HG03280 (cell line): ENCODE measurements at regions not wholly inside any gene's neighbourhood (a gene's known extent, or its start where the extent isn't known, plus 50 kb on each side); places are given as distances from the start of the nearest gene placed in this dataset.

Experiments used
- ATAC-seq: cut with Tn5 transposase; IDR thresholded peaks from one replicate; pipeline ENCODE4 v1.9.1; 2021; ENCODE audit warnings: mild to moderate bottlenecking, moderate library complexity; ENCODE audit not compliant: unreplicated experiment

- no peak for ATAC-seq
Measured at GRCh38 chr19:27672309-27673047, 1540.5 kb downstream of the UQCRFS1 start.

- no peak for ATAC-seq
Measured at GRCh38 chr19:27671876-27672275, 1541.1 kb downstream of the UQCRFS1 start.

DNA sequence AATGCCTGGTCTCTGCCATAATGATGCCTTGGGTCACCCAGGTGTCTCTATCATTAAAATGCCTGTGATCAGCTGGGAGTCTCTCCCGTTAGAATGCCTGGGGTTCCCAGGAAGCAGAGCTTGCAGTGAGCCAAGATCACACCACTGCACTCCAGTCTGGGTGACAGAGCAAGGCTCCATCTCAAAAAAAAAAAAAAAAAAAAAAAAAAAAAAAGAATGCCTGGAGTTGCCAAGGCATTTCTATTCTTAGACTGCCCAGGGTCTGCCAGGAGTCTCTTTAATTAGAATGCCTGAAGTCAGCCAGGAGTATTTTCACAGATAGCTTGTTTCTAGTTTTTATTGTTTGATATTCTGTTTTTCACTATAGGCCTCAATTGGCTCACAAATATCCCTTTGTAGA is 1552.5 kb downstream of the UQCRFS1 start:
- no peak for ATAC-seq

- ATAC-seq: no peak
Measured at GRCh38 chr19:27657271-27658051, 1555.5 kb downstream of the UQCRFS1 start.

DNA sequence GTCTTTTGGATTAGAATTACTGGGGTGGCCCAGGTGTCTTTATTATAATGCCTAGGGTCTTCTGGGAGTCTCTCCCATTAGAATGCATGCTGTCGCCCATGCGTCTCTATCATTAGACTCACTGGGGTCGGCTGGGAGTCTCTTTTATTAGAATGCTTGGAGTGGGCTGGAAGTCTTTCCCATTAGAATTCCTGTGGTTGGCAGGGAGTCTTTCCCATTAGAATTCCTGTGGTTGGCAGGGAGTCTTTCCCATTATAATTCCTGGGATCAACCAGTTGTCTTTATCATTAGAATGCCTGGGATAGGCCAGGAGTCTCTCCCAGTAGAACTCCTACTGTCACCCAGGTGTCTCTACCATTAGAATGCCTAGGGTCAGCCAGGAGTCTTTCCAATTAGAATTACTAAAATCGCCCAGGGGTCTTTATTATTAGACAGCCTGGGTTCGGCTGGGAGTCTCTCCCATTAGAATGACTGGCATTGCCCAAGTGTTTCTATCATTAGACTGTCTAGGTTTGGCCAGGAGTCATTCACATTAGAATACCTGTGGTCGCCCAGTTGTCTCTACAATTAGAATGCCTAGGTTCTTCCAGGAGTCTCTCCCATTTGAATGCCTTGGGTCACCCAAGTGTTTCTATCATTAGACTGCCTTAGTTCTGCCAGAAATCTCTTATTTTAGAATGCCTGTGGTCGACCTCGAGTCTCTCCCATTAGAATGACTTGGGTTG is 1558.5 kb downstream of the UQCRFS1 start:
- ATAC-seq: no peak

- ATAC-seq: no peak
Measured at GRCh38 chr19:27652796-27653195, 1560.2 kb downstream of the UQCRFS1 start.

GRCh38 chr19:27652281-27652680 is 1560.7 kb downstream of the UQCRFS1 start:
- ATAC-seq: no peak

DNA sequence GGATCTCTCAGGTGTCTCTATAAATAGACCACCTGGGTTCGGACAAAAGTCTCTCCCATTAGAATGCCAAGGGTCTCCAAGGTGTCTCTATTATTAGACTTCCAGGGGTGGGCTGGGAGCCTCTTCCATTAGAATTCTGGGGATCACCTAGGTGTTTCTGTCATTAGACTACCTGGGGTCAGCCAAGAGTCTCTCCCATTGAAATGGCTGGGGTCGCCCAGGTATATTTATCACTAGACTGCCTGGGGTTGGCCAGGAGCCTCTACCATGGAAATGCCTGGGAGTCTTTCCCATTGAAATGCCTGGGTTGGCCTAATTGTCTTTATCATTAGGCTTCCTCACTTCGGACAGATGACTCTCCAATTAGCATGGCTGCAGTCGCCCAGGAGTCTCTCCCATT is 1565.5 kb downstream of the UQCRFS1 start:
- no peak for ATAC-seq

DNA sequence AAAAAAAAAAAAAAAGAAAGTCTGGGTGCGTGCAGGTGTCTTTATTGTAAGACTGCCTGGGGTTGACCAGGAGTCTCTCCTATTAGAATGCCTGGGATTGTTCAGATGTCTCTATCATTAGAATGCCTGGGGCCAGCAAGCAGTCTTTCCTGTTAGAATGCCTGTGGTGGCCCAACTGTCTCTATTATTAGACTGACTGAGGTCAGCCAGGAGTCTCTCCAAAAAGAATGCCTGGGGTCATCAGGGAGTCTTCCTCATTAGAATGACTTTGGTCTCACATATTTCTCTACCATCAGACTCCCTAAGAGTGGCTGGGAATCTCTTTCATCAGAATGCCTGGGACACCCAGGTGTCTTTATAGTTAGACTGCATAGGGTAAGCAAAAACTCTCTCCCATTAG is 1577.5 kb downstream of the UQCRFS1 start:
- no peak for ATAC-seq

- ATAC-seq: no peak
Measured at GRCh38 chr19:27618006-27618405, 1594.9 kb downstream of the UQCRFS1 start.

DNA sequence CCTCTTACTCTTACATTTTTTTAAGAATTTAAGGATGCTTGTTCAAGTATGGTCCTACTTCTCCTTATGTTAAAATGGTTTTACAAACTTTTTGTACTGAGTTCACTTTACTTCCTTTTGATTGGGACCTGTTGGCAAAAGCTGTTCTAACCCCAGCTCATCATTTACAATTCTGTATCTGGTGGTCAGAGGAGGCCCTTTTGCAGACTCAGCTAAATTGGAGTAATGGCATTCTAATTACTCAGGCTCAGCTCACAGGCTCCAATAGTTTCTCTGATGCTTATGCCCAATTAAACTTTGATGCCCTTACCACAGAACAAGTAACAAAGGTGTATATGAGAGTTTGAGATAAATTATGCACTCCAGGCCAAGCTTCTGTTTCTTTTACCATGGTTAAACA is 1632.0 kb downstream of the UQCRFS1 start:
- no peak for ATAC-seq
